ENCODE measurements at regions not wholly inside any gene's neighbourhood (a gene's known extent, or its start where the extent isn't known, plus 50 kb on each side); places are given as distances from the start of the nearest gene placed in this dataset.

GRCh38 chr16:20259541-20259940 lies 67.8 kb downstream of the GP2 start:
- TF ChIP-seq CTCF (conservative IDR thresholded peaks at IDR 0.05; ENCODE audit: low read depth, low read length): no peak
- TF ChIP-seq POLR2A (IDR thresholded peaks at IDR 0.05; ENCODE audit: low read depth, low read length): no peak
- no peak for TF ChIP-seq RFX5 (IDR thresholded peaks at IDR 0.05; ENCODE audit: low read depth, low read length)
- TF ChIP-seq ELK1 (IDR thresholded peaks at IDR 0.05; ENCODE audit: borderline replicate concordance, low read depth, low read length): no peak

All from IMR-90 (cell line).